Glutamatergic neuron (in vitro differentiated cells): ENCODE measurements at regions not wholly inside any gene's neighbourhood (a gene's known extent, or its start where the extent isn't known, plus 50 kb on each side); places are given as distances from the start of the nearest gene placed in this dataset.
"Not testable (repeated sequence)": the region's sequence is repeated elsewhere in the genome, so short reads cannot be mapped to it uniquely, and the experiment has no call there.

ENCODE experiments used
- DNase-seq: peaks from one replicate; pipeline ENCODE4 v3.0.0; 2022
- H3K27ac Mint-ChIP-seq: one replicate; pipeline ENCODE4 v1.8.0; 2020; ENCODE audit warnings: mild to moderate bottlenecking, mixed read lengths, inconsistent platforms; ENCODE audit not compliant: unreplicated experiment
- H3K27me3 Mint-ChIP-seq: one replicate; pipeline ENCODE4 v1.8.0; 2020; ENCODE audit warnings: mild to moderate bottlenecking, moderate library complexity, mixed read lengths, inconsistent platforms; ENCODE audit not compliant: unreplicated experiment
- H3K36me3 Mint-ChIP-seq: one replicate; pipeline ENCODE4 v1.8.0; 2020; ENCODE audit warnings: mild to moderate bottlenecking, mixed read lengths, inconsistent platforms; ENCODE audit not compliant: unreplicated experiment
- H3K4me1 Mint-ChIP-seq: one replicate; pipeline ENCODE4 v1.8.0; 2020; ENCODE audit warnings: mild to moderate bottlenecking, low read depth, mixed read lengths, inconsistent platforms; ENCODE audit not compliant: unreplicated experiment
- H3K4me3 Mint-ChIP-seq: one replicate; pipeline ENCODE4 v1.8.0; 2020; ENCODE audit warnings: mild to moderate bottlenecking, mixed read lengths, inconsistent platforms; ENCODE audit not compliant: unreplicated experiment
- H3K9me3 Mint-ChIP-seq: one replicate; pipeline ENCODE4 v1.8.0; 2020; ENCODE audit warnings: mild to moderate bottlenecking, moderate library complexity, mixed read lengths, inconsistent platforms; ENCODE audit not compliant: unreplicated experiment
- CTCF ChIP-seq: fragments of 200-600 bp; sonication (generic); IDR thresholded peaks from one replicate; pipeline ENCODE4 v1.5.0; 2021; ENCODE audit not compliant: partially characterized antibody, unreplicated experiment

GRCh38 chr11:22106566-22106965 lies 86.3 kb upstream of the ANO5 start:
- Mint-ChIP-seq H3K27ac (no peak overlapping the region), H3K4me3 (no peak overlapping the region), H3K36me3 (no peaks in the 10 kb centered on the region), H3K4me1 (no peaks in the 10 kb centered on the region), H3K27me3 (no peaks in the 10 kb centered on the region), H3K9me3 (no peaks in the 10 kb centered on the region)
- TF ChIP-seq CTCF = no peak
- DNase-seq = no peak

- H3K4me3 Mint-ChIP-seq = no peak overlapping the region
- no peak overlapping the region for H3K27ac Mint-ChIP-seq
- H3K27me3 Mint-ChIP-seq = no peaks in the 10 kb centered on the region
- H3K4me1 Mint-ChIP-seq = no peaks in the 10 kb centered on the region
- DNase-seq = no peak
- no peak for TF ChIP-seq CTCF
- no peaks in the 10 kb centered on the region for H3K36me3 Mint-ChIP-seq
- no peaks in the 10 kb centered on the region for H3K9me3 Mint-ChIP-seq
These were observed 77.3 kb upstream of the ANO5 start for GRCh38 chr11:22115470-22116029.

- H3K27ac Mint-ChIP-seq, DNase-seq, H3K9me3 Mint-ChIP-seq, H3K27me3 Mint-ChIP-seq, H3K4me1 Mint-ChIP-seq, H3K4me3 Mint-ChIP-seq: not testable (repeated sequence)
- peaks cover 17% of the 10 kb centered on the region for H3K36me3 Mint-ChIP-seq
These were observed 64.9 kb upstream of the ANO5 start for GRCh38 chr11:22127981-22128380.

- TF ChIP-seq CTCF = peak; percentile 67
These were observed 62.3 kb upstream of the ANO5 start for GRCh38 chr11:22130462-22131053.

GRCh38 chr11:22133776-22134175 lies 59.1 kb upstream of the ANO5 start:
- H3K9me3 Mint-ChIP-seq = no peaks in the 10 kb centered on the region
- H3K27ac Mint-ChIP-seq = no peak overlapping the region
- H3K36me3 Mint-ChIP-seq = peaks cover 6% of the 10 kb centered on the region
- no peak for DNase-seq
- H3K4me3 Mint-ChIP-seq = no peak overlapping the region
- no peaks in the 10 kb centered on the region for H3K4me1 Mint-ChIP-seq
- peaks cover 4% of the 10 kb centered on the region for H3K27me3 Mint-ChIP-seq
- no peak for TF ChIP-seq CTCF

More at GRCh38 chr11:22130462-22131053, 62.3 kb upstream of the ANO5 start:
- H3K27me3 Mint-ChIP-seq = peaks cover 4% of the 10 kb centered on the region
- H3K4me3 Mint-ChIP-seq = no peak overlapping the region
- DNase-seq = no peak
- peaks cover 5% of the 10 kb centered on the region for H3K9me3 Mint-ChIP-seq
- no peaks in the 10 kb centered on the region for H3K4me1 Mint-ChIP-seq
- peaks cover 16% of the 10 kb centered on the region for H3K36me3 Mint-ChIP-seq
- H3K27ac Mint-ChIP-seq = no peak overlapping the region
